GM21576 (cell line): ENCODE measurements at regions not wholly inside any gene's neighbourhood (a gene's known extent, or its start where the extent isn't known, plus 50 kb on each side); places are given as distances from the start of the nearest gene placed in this dataset.

Source experiments
- ATAC-seq: cut with Tn5 transposase; IDR thresholded peaks from one replicate; pipeline ENCODE4 v1.9.1; 2021; ENCODE audit warnings: mild to moderate bottlenecking, moderate library complexity; ENCODE audit not compliant: unreplicated experiment

- ATAC-seq = no peak
These were observed 457.5 kb upstream of the ARID1B start for GRCh38 chr6:156319707-156320106.

DNA sequence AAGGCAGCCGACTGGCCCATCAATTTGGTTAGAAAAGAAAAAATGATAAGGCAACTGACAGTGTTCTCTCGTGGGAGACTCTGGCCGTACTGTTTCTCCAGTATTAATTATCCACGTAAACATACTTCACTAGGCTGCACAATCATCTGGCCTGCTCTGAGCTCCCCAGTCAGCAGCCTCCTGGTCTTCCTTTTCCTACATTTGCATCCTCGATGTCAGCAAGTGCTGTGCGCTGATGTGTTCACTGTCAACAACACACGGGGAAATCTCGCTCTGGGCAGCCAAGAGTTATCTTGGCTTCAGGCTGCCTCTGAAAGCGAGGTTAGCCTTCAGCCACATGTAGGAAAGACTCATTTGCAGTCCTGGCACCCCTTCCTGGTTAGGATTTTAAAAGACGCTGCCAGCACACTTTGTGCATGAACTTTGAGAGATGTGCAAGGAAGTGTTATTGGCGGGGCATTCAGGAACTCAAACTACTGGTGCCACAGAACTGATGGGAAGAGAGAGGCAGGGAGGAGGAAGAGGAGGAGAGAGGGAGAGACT is 460.5 kb upstream of the ARID1B start:
- ATAC-seq = no peak

DNA sequence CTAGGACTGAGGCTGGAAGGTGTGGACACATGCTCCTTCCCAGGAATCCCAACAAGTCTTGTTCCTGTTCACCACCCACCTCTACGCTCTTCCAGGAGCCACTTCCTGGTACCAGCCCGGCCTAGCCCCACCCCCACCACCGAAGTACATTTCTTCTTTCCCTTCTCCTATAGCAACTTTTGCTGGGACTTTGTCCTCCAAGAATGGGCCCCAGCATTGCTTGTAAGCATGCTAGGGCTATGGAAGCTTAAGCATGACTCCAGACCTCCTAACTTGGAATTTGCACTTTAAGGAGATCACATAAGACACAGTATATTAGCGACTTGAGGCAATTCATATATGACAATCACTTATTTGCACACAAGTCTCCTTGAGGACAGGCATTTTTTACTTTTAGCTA is 462.0 kb upstream of the ARID1B start:
- no peak for ATAC-seq

DNA sequence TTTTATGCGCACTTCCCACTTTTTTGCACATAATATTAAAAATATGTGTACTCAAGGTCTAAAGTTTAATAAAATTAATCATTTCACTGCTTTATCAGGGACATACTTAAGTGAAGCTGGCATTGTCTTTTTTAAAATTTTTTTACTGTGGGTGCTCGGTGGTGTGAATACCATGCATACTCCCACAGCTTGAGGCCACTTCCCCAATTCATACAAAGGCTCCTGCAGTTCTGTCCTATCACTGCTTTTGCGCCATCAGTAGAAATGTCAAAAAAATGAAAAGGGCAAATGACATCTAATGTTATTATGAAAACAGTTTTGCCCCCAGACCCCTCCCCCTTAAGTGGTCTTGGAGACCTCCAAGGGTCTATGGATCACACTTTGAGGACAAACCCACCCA is 464.1 kb upstream of the ARID1B start:
- ATAC-seq = no peak

- no peak for ATAC-seq
These were observed 465.9 kb upstream of the ARID1B start for GRCh38 chr6:156311291-156311690.

- no peak for ATAC-seq
These were observed 466.5 kb upstream of the ARID1B start for GRCh38 chr6:156310701-156311100.

DNA sequence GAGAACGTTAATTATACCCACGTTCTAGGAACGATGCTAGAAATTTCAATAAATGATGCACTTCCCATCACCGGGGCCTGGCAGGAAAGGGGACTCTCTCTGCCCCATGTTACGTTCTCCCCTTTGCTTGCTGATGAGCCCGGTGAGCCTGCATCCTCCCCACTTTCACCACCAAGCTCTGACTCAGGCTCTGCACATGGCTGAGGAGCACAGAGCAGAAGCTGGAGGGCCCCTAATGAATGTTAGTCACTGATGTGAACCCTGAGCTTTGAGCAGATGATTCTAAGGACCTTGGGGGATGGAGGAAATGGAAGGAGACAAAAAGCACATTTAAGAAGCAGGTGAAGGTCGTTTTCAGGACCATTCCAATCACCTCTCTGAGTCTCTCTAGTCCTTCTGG is 468.2 kb upstream of the ARID1B start:
- ATAC-seq = no peak

- ATAC-seq = no peak
These were observed 468.6 kb upstream of the ARID1B start for GRCh38 chr6:156308604-156309003.

DNA sequence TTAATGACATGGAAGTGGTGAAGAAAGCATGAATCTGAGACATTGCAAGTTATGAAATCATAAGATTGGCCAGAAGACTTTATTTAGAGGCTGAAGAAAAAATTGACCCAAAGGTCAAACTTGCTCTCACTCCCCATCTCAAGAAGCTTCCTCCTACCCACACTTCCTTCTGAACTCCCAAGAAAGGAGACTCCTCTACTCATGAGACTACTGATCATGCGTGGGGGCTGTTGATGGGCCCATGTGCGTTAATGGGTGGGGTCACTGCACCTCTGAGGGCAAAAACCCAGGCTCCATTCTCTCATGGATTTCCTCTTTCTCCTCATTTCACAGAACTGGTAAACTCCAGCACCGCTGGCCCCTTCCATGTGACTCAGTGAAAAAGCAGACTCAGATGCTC is 470.6 kb upstream of the ARID1B start:
- ATAC-seq = no peak

DNA sequence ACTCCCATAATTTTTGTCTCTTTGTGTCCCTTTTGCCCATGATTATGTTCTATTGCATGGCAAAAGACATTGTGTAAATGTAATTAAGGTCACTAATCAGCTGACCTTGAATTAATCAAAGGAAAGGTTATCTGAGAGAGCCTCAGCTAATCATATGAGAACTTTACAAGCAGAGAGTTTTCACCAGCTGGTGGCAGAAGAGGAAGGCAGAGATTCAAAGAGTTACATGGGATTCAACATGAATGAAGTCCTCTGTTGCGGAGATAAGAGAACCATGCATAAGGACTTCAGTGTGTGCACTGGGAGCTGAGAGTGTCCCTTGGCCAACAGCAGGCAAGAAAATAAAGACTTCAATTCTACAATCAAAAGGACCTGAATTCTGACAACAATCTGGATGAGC is 494.1 kb upstream of the ARID1B start:
- no peak for ATAC-seq

DNA sequence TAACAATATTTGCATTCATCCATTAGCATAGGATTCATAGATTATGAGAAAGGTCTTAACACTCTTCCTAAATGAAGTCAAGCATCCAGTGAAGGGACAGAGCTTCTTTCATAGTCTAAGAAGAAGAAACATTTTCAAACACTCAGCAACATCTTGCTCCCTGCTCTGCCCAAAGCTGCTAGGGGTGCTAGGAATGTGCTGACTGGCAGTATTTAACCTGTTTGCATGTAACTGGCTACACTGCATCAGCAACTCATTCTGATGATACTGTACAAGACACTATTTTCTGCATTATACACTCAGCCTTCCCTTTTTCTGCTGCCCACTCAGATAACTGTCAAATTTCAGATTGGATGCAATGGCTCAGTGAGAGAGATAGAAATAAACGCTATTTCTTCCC is 495.1 kb upstream of the ARID1B start:
- no peak for ATAC-seq

DNA sequence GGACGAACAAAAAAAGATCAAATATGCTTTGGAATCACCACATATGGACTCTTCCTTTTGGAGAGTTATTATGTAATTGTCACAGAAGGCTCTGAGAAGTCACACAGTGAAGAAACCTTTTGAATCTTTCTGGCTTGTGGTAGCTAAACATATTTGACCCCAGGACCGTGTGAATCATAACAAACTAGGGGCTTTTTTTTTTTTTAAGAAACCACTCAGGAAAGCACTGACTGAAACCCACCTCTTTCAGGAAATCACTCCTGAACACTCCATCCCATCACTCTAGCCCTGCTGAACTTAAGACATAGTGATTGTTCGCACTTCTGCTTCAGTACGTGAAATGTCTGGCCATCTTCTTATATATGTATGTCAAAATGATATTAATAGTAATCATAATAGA is 495.9 kb upstream of the ARID1B start:
- no peak for ATAC-seq

- no peak for ATAC-seq
These were observed 497.1 kb upstream of the ARID1B start for GRCh38 chr6:156280065-156280464.

GRCh38 chr6:156279261-156279969 is 497.8 kb upstream of the ARID1B start:
- peak; percentile 79 for ATAC-seq

DNA sequence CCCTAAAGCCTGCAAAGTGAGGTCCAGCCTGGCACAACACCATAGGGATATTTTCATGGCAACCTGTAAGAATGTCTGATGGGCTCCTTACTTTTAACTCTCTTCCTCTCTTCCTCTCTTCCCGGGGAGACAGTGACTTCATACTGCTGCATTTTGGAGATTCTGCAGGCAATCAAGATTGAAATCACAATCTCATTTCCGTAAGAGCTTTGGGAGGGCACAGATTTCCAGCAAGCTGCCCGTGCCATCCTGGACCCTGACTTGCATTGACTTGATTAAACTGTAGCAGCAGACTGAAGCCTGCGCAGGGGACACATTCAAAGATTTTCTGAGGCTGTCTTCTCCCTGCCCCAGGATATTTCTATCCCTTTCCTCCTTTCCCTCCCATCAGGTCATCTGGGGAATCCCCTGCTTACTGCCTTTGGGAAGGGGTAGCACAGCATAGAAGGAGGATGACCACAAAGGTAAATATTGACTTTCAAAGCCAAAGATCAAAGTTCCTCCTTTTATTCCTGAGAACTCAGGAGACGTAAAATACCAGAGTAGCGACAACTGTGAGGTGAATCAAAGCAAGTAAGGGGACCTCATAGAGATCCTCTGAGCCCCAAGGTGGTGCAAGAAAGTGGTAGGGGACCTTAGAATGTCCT is 504.0 kb upstream of the ARID1B start:
- no peak for ATAC-seq

- ATAC-seq = no peak
These were observed 507.3 kb upstream of the ARID1B start for GRCh38 chr6:156269751-156270369.

DNA sequence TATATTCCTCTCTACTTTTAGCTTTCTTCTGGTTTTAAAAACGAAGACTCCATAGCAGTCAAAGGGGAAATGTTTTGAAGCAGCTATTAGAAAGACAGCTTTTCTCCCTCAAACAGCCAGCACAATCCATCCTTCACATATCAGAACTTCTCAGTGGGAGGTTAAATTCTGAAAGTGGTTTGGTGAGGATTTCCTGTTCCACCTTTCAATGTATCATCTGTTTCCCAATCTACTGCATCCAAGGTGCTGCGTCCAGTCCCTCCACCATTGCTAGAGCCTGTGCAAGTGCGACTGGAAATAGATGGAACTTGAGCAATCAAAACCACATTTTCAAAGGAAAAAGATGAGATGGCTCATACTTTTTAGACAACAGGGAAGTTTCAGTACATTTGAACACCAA is 508.3 kb upstream of the ARID1B start:
- no peak for ATAC-seq

GRCh38 chr6:156262014-156262413 is 515.2 kb upstream of the ARID1B start:
- ATAC-seq = no peak

GRCh38 chr6:156260815-156261214 is 516.4 kb upstream of the ARID1B start:
- ATAC-seq = no peak

- ATAC-seq = no peak
These were observed 518.2 kb upstream of the ARID1B start for GRCh38 chr6:156258981-156259380.

- ATAC-seq = no peak
These were observed 521.0 kb upstream of the ARID1B start for GRCh38 chr6:156256161-156256560.

GRCh38 chr6:156254240-156254639 is 522.9 kb upstream of the ARID1B start:
- no peak for ATAC-seq
